DND-41 (cell line): ENCODE measurements at regions not wholly inside any gene's neighbourhood (a gene's known extent, or its start where the extent isn't known, plus 50 kb on each side); places are given as distances from the start of the nearest gene placed in this dataset.

Experiments used
- ATAC-seq: fragments of 200-7000 bp; cut with Tn5 transposase; 3 replicates; pipeline ENCODE4 v1.9.1; 2021; ENCODE audit warnings: low read depth; ENCODE audit not compliant: insufficient read depth
- DNase-seq: peaks from one replicate; pipeline ENCODE4 v3.0.0-alpha.2; 2020
- H2AFZ ChIP-seq: 2 replicates; pipeline ENCODE4 v1.6.0; 2012; ENCODE audit warnings: low read depth, low read length
- H3K27ac ChIP-seq: 2 replicates; pipeline ENCODE4 v1.5.1; 2012; ENCODE audit warnings: low read length, inconsistent platforms
- H3K27me3 ChIP-seq: fragments of 200-600 bp; sonication (generic); 2 replicates; pipeline ENCODE4 v1.6.0; 2012; ENCODE audit warnings: low read length, mild to moderate bottlenecking, inconsistent platforms; ENCODE audit not compliant: insufficient read depth, poor library complexity
- H3K36me3 ChIP-seq: 2 replicates; pipeline ENCODE4 v1.5.1; 2012; ENCODE audit warnings: low read length, inconsistent platforms; ENCODE audit not compliant: insufficient read depth
- H3K4me1 ChIP-seq: 2 replicates; pipeline ENCODE4 v1.5.1; 2012; ENCODE audit warnings: mild to moderate bottlenecking, low read length; ENCODE audit not compliant: insufficient read depth
- H3K4me2 ChIP-seq: 2 replicates; pipeline ENCODE4 v1.6.0; 2012; ENCODE audit warnings: mild to moderate bottlenecking, moderate library complexity, low read length, inconsistent platforms; ENCODE audit not compliant: insufficient read depth
- H3K4me3 ChIP-seq, 2 experiments: fragments of 200-600 bp in 1 of 2; shearing (Covaris generic) in 1 of 2; 2 replicates each; pipeline ENCODE4 v1.5.1; 2012 to 2016; ENCODE audit warnings: inconsistent platforms in 2 of 2, low read length in 2 of 2, mild to moderate bottlenecking in 2 of 2, low read depth in 1 of 2, moderate library complexity in 1 of 2
- H3K79me2 ChIP-seq: 2 replicates; pipeline ENCODE4 v1.6.0; 2012; ENCODE audit warnings: low read length, inconsistent platforms; ENCODE audit not compliant: insufficient read depth
- H3K9ac ChIP-seq: 2 replicates; pipeline ENCODE4 v1.6.0; 2012; ENCODE audit warnings: low read depth, mild to moderate bottlenecking, inconsistent platforms, low read length, moderate library complexity
- H3K9me3 ChIP-seq: 2 replicates; pipeline ENCODE4 v1.5.1; 2012; ENCODE audit warnings: low read length, moderate library complexity, mild to moderate bottlenecking, inconsistent platforms; ENCODE audit not compliant: insufficient read depth, severe bottlenecking
- H4K20me1 ChIP-seq: 2 replicates; pipeline ENCODE4 v1.6.0; 2012; ENCODE audit warnings: low read length; ENCODE audit not compliant: insufficient read depth
- EZH2 ChIP-seq: IDR thresholded peaks from 3 replicates; pipeline ENCODE4 v1.6.1; 2012; ENCODE audit warnings: borderline replicate concordance, low read depth, mild to moderate bottlenecking, moderate library complexity, low read length, inconsistent platforms; ENCODE audit not compliant: severe bottlenecking
- TF ChIP-seq, protein P1 (sequence below): IDR thresholded peaks from 2 replicates; pipeline ENCODE4 v1.5.1; 2012; ENCODE audit warnings: borderline replicate concordance, low read length, moderate library complexity, mild to moderate bottlenecking; ENCODE audit not compliant: poor library complexity, severe bottlenecking; ENCODE audit errors: extremely low read depth

DNA sequence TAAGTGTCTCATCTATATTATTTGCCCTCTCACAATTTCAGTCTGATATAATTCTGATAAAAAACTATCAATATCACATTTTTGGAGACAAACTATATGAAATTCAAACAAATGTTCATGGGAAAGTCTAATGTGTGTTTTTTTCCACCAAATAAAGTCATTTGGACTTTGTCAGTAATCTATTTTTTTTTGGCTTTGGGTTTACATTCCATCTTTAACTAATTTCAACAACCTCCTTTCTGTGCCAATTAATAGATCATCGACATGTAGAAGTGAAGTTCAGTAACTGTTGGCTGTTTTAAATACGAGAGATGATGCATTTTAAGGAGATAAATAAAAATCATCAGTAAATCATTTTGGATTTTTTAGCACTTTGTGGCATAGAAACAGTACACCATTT is 1623.0 kb upstream of the ACVR2A start:
- no peak overlapping the region for H3K4me3 ChIP-seq

DNA sequence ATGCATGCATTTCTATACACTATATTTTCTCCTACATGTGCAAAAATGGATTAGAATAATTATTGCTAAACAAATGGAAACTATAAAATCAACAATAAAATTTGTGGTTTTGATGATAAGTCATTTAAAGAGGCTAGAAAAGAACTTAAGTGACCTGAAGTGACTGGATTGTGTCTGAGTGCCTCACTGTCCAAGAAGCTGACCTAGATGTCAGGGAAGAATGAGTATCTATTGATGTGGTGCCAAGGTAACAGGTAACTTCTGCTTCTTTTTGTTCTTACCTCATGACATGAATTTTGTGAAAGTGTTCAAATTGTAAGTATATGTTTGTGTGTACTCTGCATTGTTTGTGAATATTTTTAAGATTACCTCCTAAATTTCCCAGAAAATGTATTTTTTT is 1623.9 kb upstream of the ACVR2A start:
- Histone ChIP-seq H3K36me3 (no peaks in the 10 kb centered on the region), H2AFZ (no peak overlapping the region), H3K27ac (no peak overlapping the region), H3K79me2 (no peaks in the 10 kb centered on the region), H3K4me1 (no peaks in the 10 kb centered on the region), H3K9ac (no peak overlapping the region), H3K4me3 (no peak overlapping the region), H3K9me3 (no peaks in the 10 kb centered on the region), H3K27me3 (no peaks in the 10 kb centered on the region), H3K4me2 (no peak overlapping the region), H4K20me1 (no peaks in the 10 kb centered on the region)
- TF ChIP-seq, protein P1, sequence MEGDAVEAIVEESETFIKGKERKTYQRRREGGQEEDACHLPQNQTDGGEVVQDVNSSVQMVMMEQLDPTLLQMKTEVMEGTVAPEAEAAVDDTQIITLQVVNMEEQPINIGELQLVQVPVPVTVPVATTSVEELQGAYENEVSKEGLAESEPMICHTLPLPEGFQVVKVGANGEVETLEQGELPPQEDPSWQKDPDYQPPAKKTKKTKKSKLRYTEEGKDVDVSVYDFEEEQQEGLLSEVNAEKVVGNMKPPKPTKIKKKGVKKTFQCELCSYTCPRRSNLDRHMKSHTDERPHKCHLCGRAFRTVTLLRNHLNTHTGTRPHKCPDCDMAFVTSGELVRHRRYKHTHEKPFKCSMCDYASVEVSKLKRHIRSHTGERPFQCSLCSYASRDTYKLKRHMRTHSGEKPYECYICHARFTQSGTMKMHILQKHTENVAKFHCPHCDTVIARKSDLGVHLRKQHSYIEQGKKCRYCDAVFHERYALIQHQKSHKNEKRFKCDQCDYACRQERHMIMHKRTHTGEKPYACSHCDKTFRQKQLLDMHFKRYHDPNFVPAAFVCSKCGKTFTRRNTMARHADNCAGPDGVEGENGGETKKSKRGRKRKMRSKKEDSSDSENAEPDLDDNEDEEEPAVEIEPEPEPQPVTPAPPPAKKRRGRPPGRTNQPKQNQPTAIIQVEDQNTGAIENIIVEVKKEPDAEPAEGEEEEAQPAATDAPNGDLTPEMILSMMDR, result no peak
- TF ChIP-seq EZH2, result no peak
- ATAC-seq, result no peak
- no peak for DNase-seq

More for the DNA sequence above, 1623.0 kb upstream of the ACVR2A start:
- Histone ChIP-seq H3K4me1 (no peaks in the 10 kb centered on the region), H4K20me1 (no peaks in the 10 kb centered on the region), H3K27ac (no peak overlapping the region), H3K4me2 (no peak overlapping the region), H3K27me3 (no peaks in the 10 kb centered on the region), H3K9ac (no peak overlapping the region), H2AFZ (no peak overlapping the region), H3K36me3 (no peaks in the 10 kb centered on the region), H3K79me2 (no peaks in the 10 kb centered on the region), H3K9me3 (no peaks in the 10 kb centered on the region)
- DNase-seq (no peak), ATAC-seq (no peak)
- no peak for TF ChIP-seq EZH2
- TF ChIP-seq, protein P1, result no peak

DNA sequence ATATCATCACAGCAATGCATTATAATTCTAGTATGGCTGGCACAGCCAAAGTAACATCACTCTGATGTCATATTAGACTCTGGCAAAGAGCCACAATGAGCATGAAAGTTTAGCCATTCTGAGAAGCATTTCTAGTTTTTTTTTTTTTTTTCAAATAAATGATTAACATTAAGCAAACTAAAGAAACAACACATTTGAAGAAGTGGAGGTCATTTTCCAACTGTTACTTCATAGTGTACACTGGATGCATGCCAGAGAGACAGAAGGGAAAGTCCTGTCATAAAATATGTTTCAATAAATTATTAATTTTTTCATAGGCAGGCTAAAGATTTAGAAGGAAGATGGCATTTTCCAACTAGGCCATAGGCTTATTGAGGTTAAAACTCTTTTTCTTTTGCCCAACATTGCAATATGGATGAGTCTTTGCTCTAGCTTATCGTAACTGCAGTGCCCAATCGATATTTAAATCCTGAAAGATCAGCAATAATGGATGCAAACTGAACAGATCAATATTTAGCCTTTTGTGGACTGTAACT is 1630.4 kb upstream of the ACVR2A start:
- no peaks in the 10 kb centered on the region for H3K27me3 ChIP-seq
- no peak for TF ChIP-seq EZH2
- TF ChIP-seq, protein P1, result no peak
- H4K20me1 ChIP-seq, result no peaks in the 10 kb centered on the region
- H3K4me3 ChIP-seq, result no peak overlapping the region
- H3K4me1 ChIP-seq, result no peaks in the 10 kb centered on the region
- H3K4me2 ChIP-seq, result no peak overlapping the region
- no peak for ATAC-seq
- no peaks in the 10 kb centered on the region for H3K9me3 ChIP-seq
- H3K27ac ChIP-seq, result no peak overlapping the region
- no peak for DNase-seq
- no peak overlapping the region for H2AFZ ChIP-seq
- no peak overlapping the region for H3K9ac ChIP-seq
- no peaks in the 10 kb centered on the region for H3K79me2 ChIP-seq
- no peaks in the 10 kb centered on the region for H3K36me3 ChIP-seq

DNA sequence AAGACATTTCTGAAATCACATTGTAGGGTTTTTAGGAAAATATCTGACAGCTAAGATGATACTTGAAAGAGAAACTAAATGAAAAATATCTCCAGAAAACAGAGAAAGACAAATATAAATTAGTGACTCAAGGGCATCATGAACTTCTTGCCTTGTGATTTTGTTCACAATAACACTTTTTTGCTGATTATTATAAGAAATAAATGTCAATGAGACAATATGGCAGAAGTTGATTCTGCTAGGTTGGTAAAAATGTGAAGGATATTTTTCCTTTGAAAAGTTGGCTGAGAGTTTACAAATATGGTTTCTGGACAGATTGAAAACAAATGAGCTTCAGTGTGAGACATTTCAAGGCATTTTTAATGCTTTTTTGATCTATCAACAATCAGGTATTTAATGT is 1631.2 kb upstream of the ACVR2A start:
- Histone ChIP-seq H3K9ac (no peak overlapping the region), H3K27me3 (no peaks in the 10 kb centered on the region), H3K4me1 (no peaks in the 10 kb centered on the region), H3K4me2 (no peak overlapping the region), H3K36me3 (no peaks in the 10 kb centered on the region), H2AFZ (no peak overlapping the region), H4K20me1 (no peaks in the 10 kb centered on the region), H3K27ac (no peak overlapping the region), H3K79me2 (no peaks in the 10 kb centered on the region), H3K4me3 (no peak overlapping the region), H3K9me3 (no peaks in the 10 kb centered on the region)
- DNase-seq (no peak), ATAC-seq (no peak)
- TF ChIP-seq, protein P1, result no peak
- TF ChIP-seq EZH2, result no peak
